HCT116 (cell line): ENCODE measurements at regions not wholly inside any gene's neighbourhood (a gene's known extent, or its start where the extent isn't known, plus 50 kb on each side); places are given as distances from the start of the nearest gene placed in this dataset.

Source experiments
- ATAC-seq: fragments of 200-7000 bp; cut with Tn5 transposase; 2 replicates; pipeline ENCODE4 v1.9.1; 2020; ENCODE audit warnings: mild to moderate bottlenecking, moderate library complexity
- BruUV-seq: library from RNA; stranded (reverse); fragments of 400-500 nt; replicated peaks from 2 replicates; lab custom pipeline; 2021; lab: Mats Ljungman, UMichigan
- CTCF ChIA-PET: fragments of 300-600 bp; sonication (Branson Sonifier 250); formaldehyde crosslinking; loops from one replicate; lab custom pipeline; 2021; ENCODE audit warnings: antibody characterized with exemption; lab: Charles Lee
- POLR2A ChIA-PET: fragments of 300-600, 350-600 bp; sonication (Branson Sonifier 250); formaldehyde crosslinking; loops from one replicate; lab custom pipeline; 2021; ENCODE audit warnings: antibody characterized with exemption; lab: Charles Lee
- RAD21 ChIA-PET, 2 experiments: fragments of 300-600 bp; sonication (Branson Sonifier 250); formaldehyde crosslinking; loops; one replicate each; lab custom pipeline; 2023; ENCODE audit warnings: low total read pairs in 2 of 2; ENCODE audit not compliant: uncharacterized antibody in 2 of 2, unreplicated experiment in 2 of 2, low non-redundant PET in 1 of 2; lab: Charles Lee
- DNase-seq: peaks from one replicate; pipeline ENCODE4 v3.0.0-alpha.2; 2010; ENCODE audit warnings: low read depth, low spot score
- H2AFZ ChIP-seq: fragments of 200-600 bp; shearing (Covaris generic), sonication (generic); 2 replicates; pipeline ENCODE4 v1.6.1; 2017; ENCODE audit warnings: low read depth, mixed run types, mixed read lengths, antibody characterized with exemption, low read length; ENCODE audit not compliant: poor library complexity, severe bottlenecking
- H3K27ac ChIP-seq: 2 replicates; pipeline ENCODE4 v1.5.1; 2012; ENCODE audit warnings: low read depth, low read length
- H3K27me3 ChIP-seq: fragments of 200-600 bp; sonication (generic); 2 replicates; pipeline ENCODE4 v1.6.1; 2016; ENCODE audit warnings: mixed run types, low read length, mixed read lengths; ENCODE audit not compliant: insufficient read depth
- H3K36me3 ChIP-seq, 2 experiments: fragments of 200-500 bp in 1 of 2; fragments of 200-600 bp in 1 of 2; sonication (Bioruptor generic) in 1 of 2; sonication (generic) in 1 of 2; 2 replicates each; pipeline versions ENCODE4 v1.5.1 to v1.6.1; 2014 to 2016; ENCODE audit warnings: low read length in 2 of 2, inconsistent platforms in 1 of 2, mixed read lengths in 1 of 2, mixed run types in 1 of 2; ENCODE audit not compliant: insufficient read depth in 2 of 2, control insufficient read depth in 1 of 2
- H3K4me1 ChIP-seq, 2 experiments: fragments of 200-600 bp in 1 of 2; sonication (generic) in 1 of 2; 2 replicates each; pipeline versions ENCODE4 v1.5.1 to v1.6.1; 2012 to 2017; ENCODE audit warnings: low read length in 2 of 2, inconsistent platforms in 1 of 2, mild to moderate bottlenecking in 1 of 2, mixed read lengths in 1 of 2, mixed run types in 1 of 2, moderate library complexity in 1 of 2; ENCODE audit not compliant: insufficient read depth in 2 of 2, control insufficient read depth in 1 of 2
- H3K4me2 ChIP-seq: fragments of 200-600 bp; sonication (generic); 2 replicates; pipeline ENCODE4 v1.6.1; 2017; ENCODE audit warnings: mixed run types, low read length, mixed read lengths
- H3K4me3 ChIP-seq, 2 experiments: fragments of 200-600 bp in 1 of 2; sonication (generic) in 1 of 2; replicated peaks in 1 of 2; 2 replicates each; pipeline ENCODE4 v1.5.1; 2011 to 2016; ENCODE audit warnings: low read length in 2 of 2, control low read depth in 1 of 2, low read depth in 1 of 2, mild to moderate bottlenecking in 1 of 2, mixed read lengths in 1 of 2, mixed run types in 1 of 2
- H3K79me2 ChIP-seq: fragments of 200-600 bp; sonication (generic); 2 replicates; pipeline ENCODE4 v1.6.1; 2017; ENCODE audit warnings: mild to moderate bottlenecking, mixed run types, low read length, moderate library complexity, mixed read lengths; ENCODE audit not compliant: insufficient read depth
- H3K9ac ChIP-seq: fragments of 200-600 bp; sonication (generic); 2 replicates; pipeline ENCODE4 v1.6.1; 2016; ENCODE audit warnings: low read length, mixed read lengths
- H3K9me2 ChIP-seq: fragments of 200-600 bp; sonication (generic), shearing (Covaris generic); 2 replicates; pipeline ENCODE4 v1.6.1; 2017; ENCODE audit warnings: mixed run types, mild to moderate bottlenecking, moderate library complexity; ENCODE audit not compliant: insufficient read depth
- H3K9me3 ChIP-seq, 2 experiments: fragments of 200-500 bp in 1 of 2; fragments of 200-600 bp in 1 of 2; sonication (Bioruptor generic) in 1 of 2; sonication (generic) in 1 of 2; 2 replicates each; pipeline ENCODE4 v1.6.1; 2014 to 2017; ENCODE audit warnings: low read length in 2 of 2, mixed read lengths in 2 of 2, inconsistent platforms in 1 of 2, low read depth in 1 of 2, mild to moderate bottlenecking in 1 of 2, mixed run types in 1 of 2, moderate library complexity in 1 of 2; ENCODE audit not compliant: control insufficient read depth in 1 of 2, insufficient read depth in 1 of 2
- H4K20me1 ChIP-seq: fragments of 200-600 bp; sonication (generic), shearing (Covaris generic); 2 replicates; pipeline ENCODE4 v1.6.1; 2017; ENCODE audit warnings: mixed run types, mild to moderate bottlenecking, moderate library complexity; ENCODE audit not compliant: insufficient read depth
- EGR1 ChIP-seq: IDR thresholded peaks from 2 replicates; pipeline ENCODE4 v1.6.1; 2012; ENCODE audit warnings: low read depth
- ELF1 ChIP-seq: IDR thresholded peaks from 2 replicates; pipeline ENCODE4 v1.6.1; 2012; ENCODE audit warnings: low read depth, borderline replicate concordance
- EZH2phosphoT487 ChIP-seq: fragments of 200-600 bp; IDR thresholded peaks from 2 replicates; pipeline ENCODE4 v1.6.1; 2018; ENCODE audit warnings: antibody characterized with exemption, borderline replicate concordance
- FOSL1 ChIP-seq: IDR thresholded peaks from 2 replicates; pipeline ENCODE4 v1.6.1; 2012; ENCODE audit warnings: low read depth
- POLR2A ChIP-seq: IDR thresholded peaks from 2 replicates; pipeline ENCODE4 v1.7.0; 2011; ENCODE audit warnings: borderline replicate concordance; ENCODE audit not compliant: insufficient read depth, insufficient read length; ENCODE audit errors: extremely low read depth
- POLR2AphosphoS5 ChIP-seq: IDR thresholded peaks from 2 replicates; pipeline ENCODE4 v1.6.1; 2011; ENCODE audit warnings: mild to moderate bottlenecking, low read depth, low read length, moderate library complexity
- RAD21 ChIP-seq: IDR thresholded peaks from 2 replicates; pipeline ENCODE4 v1.6.1; 2012; ENCODE audit warnings: low read depth, mild to moderate bottlenecking
- SIN3A ChIP-seq: IDR thresholded peaks from 2 replicates; pipeline ENCODE4 v1.6.1; 2012; ENCODE audit warnings: low read depth
- SP1 ChIP-seq: IDR thresholded peaks from 2 replicates; pipeline ENCODE4 v1.6.1; 2012; ENCODE audit warnings: low read depth
- YY1 ChIP-seq: IDR thresholded peaks from 2 replicates; pipeline ENCODE4 v1.6.1; 2011; ENCODE audit warnings: low read length, low read depth, moderate library complexity, mild to moderate bottlenecking; ENCODE audit not compliant: insufficient replicate concordance; ENCODE audit errors: extremely low read depth
- ZFX ChIP-seq: fragments of 450-650 bp; IDR thresholded peaks from 2 replicates; pipeline ENCODE4 v1.6.1; 2017
- ZNF274 ChIP-seq: fragments of 200-500 bp; sonication (Bioruptor generic); IDR thresholded peaks from 2 replicates; pipeline ENCODE4 v1.6.1; 2014; ENCODE audit warnings: mild to moderate bottlenecking, low read depth, low read length, inconsistent platforms
- intact Hi-C: fragments of 100-400 bp; cut with micrococcal nuclease; formaldehyde crosslinking; loops from 2 replicates; pipeline ENCODE4 v1.10.0; 2022
- TF ChIP-seq, protein P1 (sequence below): IDR thresholded peaks from 2 replicates; pipeline ENCODE4 v1.6.1; 2012
- TF ChIP-seq, protein P2 (sequence below), 3 experiments: fragments of 200-600 bp in 1 of 3; sonication (generic) in 1 of 3; IDR thresholded peaks in 2 of 3; conservative IDR thresholded peaks in 1 of 3; 2 replicates each; pipeline ENCODE4 v1.5.1; 2012 to 2017; ENCODE audit warnings: low read depth in 2 of 3, low read length in 2 of 3, antibody characterized with exemption in 1 of 3, borderline replicate concordance in 1 of 3, control low read depth in 1 of 3, mild to moderate bottlenecking in 1 of 3, mixed read lengths in 1 of 3, mixed run types in 1 of 3, moderate library complexity in 1 of 3; ENCODE audit not compliant: insufficient read depth in 1 of 3

DNA sequence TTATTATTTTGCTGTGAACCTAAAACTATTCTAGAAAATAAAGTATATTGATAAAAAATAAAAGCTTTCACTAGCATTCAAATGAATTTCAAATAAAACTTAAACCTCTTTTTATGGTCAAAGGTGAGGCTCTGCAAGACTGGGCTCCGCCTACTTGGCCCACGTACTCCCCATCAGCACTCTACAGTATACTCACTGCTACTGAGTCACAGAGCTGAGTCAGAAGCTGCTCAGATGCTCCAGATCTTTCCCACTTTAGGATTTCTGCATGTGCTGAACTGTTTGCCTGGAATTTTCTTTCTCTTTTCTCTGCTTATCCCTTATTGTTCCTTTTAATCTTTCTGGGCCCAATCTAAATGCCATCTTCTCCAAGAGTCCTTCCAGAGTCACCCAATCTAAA is 331.9 kb upstream of the CCNG1 start:
- POLR2A ChIA-PET = no interaction called here
- CTCF ChIA-PET = no interaction called here
- no peak overlapping the region for H3K4me3 ChIP-seq
- ATAC-seq = no peak
- H2AFZ ChIP-seq = no peak overlapping the region
- no peaks in the 10 kb centered on the region for H3K9me3 ChIP-seq
- RAD21 ChIA-PET = no interaction called here
- H3K36me3 ChIP-seq = no peaks in the 10 kb centered on the region
- H3K9me2 ChIP-seq = no peaks in the 10 kb centered on the region
- no TSS peak for BruUV-seq
- H3K27ac ChIP-seq = no peak overlapping the region
- no peak overlapping the region for H3K4me2 ChIP-seq
- DNase-seq = no peak
- intact Hi-C loops = loop anchor here (10.0 kb wide), 1 partner anchor 299 kb away; no protein-coding TSS in a partner anchor
- no peaks in the 10 kb centered on the region for H3K79me2 ChIP-seq
- H3K9ac ChIP-seq = no peak overlapping the region
- no peaks in the 10 kb centered on the region for H4K20me1 ChIP-seq
- H3K27me3 ChIP-seq = no peaks in the 10 kb centered on the region
- no peaks in the 10 kb centered on the region for H3K4me1 ChIP-seq
- TF ChIP-seq ELF1 = no peak
- TF ChIP-seq POLR2A = no peak
- TF ChIP-seq, protein P1, sequence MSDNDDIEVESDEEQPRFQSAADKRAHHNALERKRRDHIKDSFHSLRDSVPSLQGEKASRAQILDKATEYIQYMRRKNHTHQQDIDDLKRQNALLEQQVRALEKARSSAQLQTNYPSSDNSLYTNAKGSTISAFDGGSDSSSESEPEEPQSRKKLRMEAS = no peak
- no peak for TF ChIP-seq SP1
- TF ChIP-seq EGR1 = no peak
- TF ChIP-seq POLR2AphosphoS5 = no peak
- no peak for TF ChIP-seq ZNF274
- TF ChIP-seq ZFX = no peak
- TF ChIP-seq YY1 = no peak
- TF ChIP-seq FOSL1 = no peak
- no peak for TF ChIP-seq RAD21
- TF ChIP-seq SIN3A = no peak

DNA sequence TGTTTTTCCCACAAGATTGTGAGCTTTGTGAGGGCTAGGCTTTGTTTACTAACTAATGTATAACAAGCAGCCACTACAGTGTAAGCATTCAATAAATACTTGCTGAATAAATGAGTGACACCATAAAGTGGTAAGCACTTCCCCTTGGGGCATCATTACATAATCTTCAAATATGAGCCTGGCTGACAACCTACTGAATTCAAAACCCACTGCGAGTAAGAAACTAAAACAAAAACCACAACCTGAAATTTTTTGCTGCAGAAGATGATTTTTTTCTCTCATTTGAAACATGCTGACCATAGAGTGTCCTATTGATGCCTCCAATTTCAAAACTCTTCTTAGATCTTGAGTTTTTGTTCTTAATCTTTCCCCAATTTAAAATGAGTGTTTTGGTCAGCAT is 331.3 kb upstream of the CCNG1 start:
- no peaks in the 10 kb centered on the region for H3K9me2 ChIP-seq
- H3K27ac ChIP-seq = no peak overlapping the region
- H3K4me3 ChIP-seq = no peak overlapping the region
- POLR2A ChIA-PET = no interaction called here
- no peak for DNase-seq
- H3K27me3 ChIP-seq = no peaks in the 10 kb centered on the region
- H3K9me3 ChIP-seq = no peaks in the 10 kb centered on the region
- H3K36me3 ChIP-seq = no peaks in the 10 kb centered on the region
- CTCF ChIA-PET = no interaction called here
- no peaks in the 10 kb centered on the region for H3K79me2 ChIP-seq
- no peaks in the 10 kb centered on the region for H3K4me1 ChIP-seq
- no peaks in the 10 kb centered on the region for H4K20me1 ChIP-seq
- intact Hi-C loops = loop anchor here (10.0 kb wide), 1 partner anchor 299 kb away; no protein-coding TSS in a partner anchor
- TF ChIP-seq, protein P2, sequence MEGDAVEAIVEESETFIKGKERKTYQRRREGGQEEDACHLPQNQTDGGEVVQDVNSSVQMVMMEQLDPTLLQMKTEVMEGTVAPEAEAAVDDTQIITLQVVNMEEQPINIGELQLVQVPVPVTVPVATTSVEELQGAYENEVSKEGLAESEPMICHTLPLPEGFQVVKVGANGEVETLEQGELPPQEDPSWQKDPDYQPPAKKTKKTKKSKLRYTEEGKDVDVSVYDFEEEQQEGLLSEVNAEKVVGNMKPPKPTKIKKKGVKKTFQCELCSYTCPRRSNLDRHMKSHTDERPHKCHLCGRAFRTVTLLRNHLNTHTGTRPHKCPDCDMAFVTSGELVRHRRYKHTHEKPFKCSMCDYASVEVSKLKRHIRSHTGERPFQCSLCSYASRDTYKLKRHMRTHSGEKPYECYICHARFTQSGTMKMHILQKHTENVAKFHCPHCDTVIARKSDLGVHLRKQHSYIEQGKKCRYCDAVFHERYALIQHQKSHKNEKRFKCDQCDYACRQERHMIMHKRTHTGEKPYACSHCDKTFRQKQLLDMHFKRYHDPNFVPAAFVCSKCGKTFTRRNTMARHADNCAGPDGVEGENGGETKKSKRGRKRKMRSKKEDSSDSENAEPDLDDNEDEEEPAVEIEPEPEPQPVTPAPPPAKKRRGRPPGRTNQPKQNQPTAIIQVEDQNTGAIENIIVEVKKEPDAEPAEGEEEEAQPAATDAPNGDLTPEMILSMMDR (IDR thresholded peaks at IDR 0.05 in 2 of 3, conservative IDR thresholded peaks at IDR 0.05 in 1 of 3; ENCODE audit: borderline replicate concordance in 1 of 3, insufficient read depth in 1 of 3, low read depth in 2 of 3, low read length in 2 of 3) = no peak
- TF ChIP-seq, protein P1 = no peak
- TF ChIP-seq EZH2phosphoT487 = no peak
- no peak overlapping the region for H2AFZ ChIP-seq
- ATAC-seq = no peak
- RAD21 ChIA-PET = no interaction called here
- BruUV-seq = no TSS peak
- no peak overlapping the region for H3K4me2 ChIP-seq
- no peak overlapping the region for H3K9ac ChIP-seq
